ENCODE measurements at regions not wholly inside any gene's neighbourhood (a gene's known extent, or its start where the extent isn't known, plus 50 kb on each side); places are given as distances from the start of the nearest gene placed in this dataset.

DNA sequence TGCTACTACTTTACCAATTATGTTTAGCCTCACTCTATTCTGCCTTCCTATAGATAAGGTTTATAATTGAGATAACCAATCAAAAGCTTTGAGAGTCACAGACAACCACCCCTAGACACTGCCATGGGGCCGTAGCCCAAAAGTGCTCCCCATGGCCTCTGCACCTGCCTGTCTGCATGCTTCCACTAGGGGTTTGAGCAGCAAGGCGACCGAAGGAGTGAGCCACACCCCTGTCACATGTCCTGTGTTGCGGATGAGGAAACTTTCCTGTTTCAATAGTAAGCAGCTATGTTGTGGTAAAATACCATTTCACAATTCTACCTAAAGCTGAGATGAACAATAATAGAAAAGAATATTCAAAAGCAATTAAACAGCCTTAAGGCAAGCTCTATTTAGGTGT is 856.0 kb upstream of the FRG1 start:
- Mint-ChIP-seq H3K36me3 (no peaks in the 10 kb centered on the region), H3K4me1 (no peaks in the 10 kb centered on the region), H3K27me3 (no peaks in the 10 kb centered on the region), H3K9me3 (peaks cover 5 to 28% (median 17%) of the 10 kb centered on the region in 3 donors), H3K27ac (no peak overlapping the region), H3K4me3 (no peak overlapping the region)
- POLR2A ChIA-PET, result interaction anchor here in 1 of 2 donors (0.7 kb wide), 1 partner anchor 13 kb away, joined by 3 read pairs; no protein-coding TSS in a partner anchor
- no peaks in the 10 kb centered on the region for H3K9me3 ChIP-seq
- ATAC-seq (replicated peaks in 1 of 4) (no peak), DNase-seq (no peak)
- H3K27ac ChIP-seq (ENCODE audit: low read length), result no peak overlapping the region
- H3K27me3 ChIP-seq (replicated peaks in 1 of 2; ENCODE audit: control insufficient read depth in 2 of 2, extremely low read depth in 1 of 2, insufficient read depth in 2 of 2, low read length in 1 of 2), result no peaks in the 10 kb centered on the region
- no CpG with 5 or more reads among the region's 4 CpGs for whole genome bisulfite sequencing (ENCODE audit: insufficient coverage)
- H3K36me3 ChIP-seq (ENCODE audit: control insufficient read depth in 2 of 2, extremely low read depth in 1 of 2, insufficient read depth in 1 of 2, low read length in 1 of 2), result no peaks in the 10 kb centered on the region
- no peak overlapping the region for H3K4me3 ChIP-seq (ENCODE audit: control insufficient read depth in 1 of 2, extremely low read depth in 1 of 2, low read length in 1 of 2)
- CTCF ChIA-PET, result no interaction called here
- no peaks in the 10 kb centered on the region for H3K4me1 ChIP-seq (ENCODE audit: control insufficient read depth in 1 of 2, extremely low read depth in 1 of 2, insufficient read depth in 2 of 2, low read length in 2 of 2)

GRCh38 chr4:189087971-189088370 is 852.7 kb upstream of the FRG1 start:
- Histone ChIP-seq H3K4me1 (ENCODE audit: control insufficient read depth in 1 of 2, extremely low read depth in 1 of 2, insufficient read depth in 2 of 2, low read length in 2 of 2) (no peaks in the 10 kb centered on the region), H3K36me3 (ENCODE audit: control insufficient read depth in 2 of 2, extremely low read depth in 1 of 2, insufficient read depth in 1 of 2, low read length in 1 of 2) (no peaks in the 10 kb centered on the region), H3K9me3 (no peaks in the 10 kb centered on the region), H3K27ac (ENCODE audit: low read length) (no peak overlapping the region), H3K4me3 (ENCODE audit: control insufficient read depth in 1 of 2, extremely low read depth in 1 of 2, low read length in 1 of 2) (no peak overlapping the region), H3K27me3 (replicated peaks in 1 of 2; ENCODE audit: control insufficient read depth in 2 of 2, extremely low read depth in 1 of 2, insufficient read depth in 2 of 2, low read length in 1 of 2) (no peaks in the 10 kb centered on the region)
- no peaks in the 10 kb centered on the region for H3K27me3 Mint-ChIP-seq
- no peaks in the 10 kb centered on the region for H3K36me3 Mint-ChIP-seq
- no CpG with 5 or more reads among the region's 2 CpGs for WGBS (ENCODE audit: insufficient coverage)
- no peak for DNase-seq
- H3K4me3 Mint-ChIP-seq, result no peak overlapping the region
- H3K27ac Mint-ChIP-seq, result no peak overlapping the region
- ChIA-PET POLR2A (no interaction called here), CTCF (no interaction called here)
- H3K9me3 Mint-ChIP-seq, result peaks cover 5 to 24% (median 20%) of the 10 kb centered on the region in 3 donors
- no peak for ATAC-seq (replicated peaks in 1 of 4)
- H3K4me1 Mint-ChIP-seq, result no peaks in the 10 kb centered on the region

GRCh38 chr4:189088780-189089179 is 851.9 kb upstream of the FRG1 start:
- no peaks in the 10 kb centered on the region for H3K27me3 Mint-ChIP-seq
- H3K36me3 ChIP-seq (ENCODE audit: control insufficient read depth in 2 of 2, extremely low read depth in 1 of 2, insufficient read depth in 1 of 2, low read length in 1 of 2), result no peaks in the 10 kb centered on the region
- no peaks in the 10 kb centered on the region for H3K9me3 ChIP-seq
- no peak overlapping the region for H3K27ac Mint-ChIP-seq
- H3K27ac ChIP-seq (ENCODE audit: low read length), result no peak overlapping the region
- no peaks in the 10 kb centered on the region for H3K27me3 ChIP-seq (replicated peaks in 1 of 2; ENCODE audit: control insufficient read depth in 2 of 2, extremely low read depth in 1 of 2, insufficient read depth in 2 of 2, low read length in 1 of 2)
- H3K9me3 Mint-ChIP-seq, result peaks cover 3 to 22% (median 20%) of the 10 kb centered on the region in 3 donors
- CTCF ChIA-PET, result interaction anchor here in 1 of 2 donors (0.6 kb wide), 1 partner anchor 28 kb away, joined by 3 read pairs; no protein-coding TSS in a partner anchor
- H3K4me1 ChIP-seq (ENCODE audit: control insufficient read depth in 1 of 2, extremely low read depth in 1 of 2, insufficient read depth in 2 of 2, low read length in 2 of 2), result no peaks in the 10 kb centered on the region
- no peaks in the 10 kb centered on the region for H3K36me3 Mint-ChIP-seq
- no peak for ATAC-seq (replicated peaks in 1 of 4)
- no peaks in the 10 kb centered on the region for H3K4me1 Mint-ChIP-seq
- H3K4me3 ChIP-seq (ENCODE audit: control insufficient read depth in 1 of 2, extremely low read depth in 1 of 2, low read length in 1 of 2), result no peak overlapping the region
- no peak overlapping the region for H3K4me3 Mint-ChIP-seq
- POLR2A ChIA-PET, result no interaction called here
- DNase-seq, result no peak
- 83% methylated on average over 5 of the region's 5 CpGs for WGBS (ENCODE audit: insufficient coverage)

DNA sequence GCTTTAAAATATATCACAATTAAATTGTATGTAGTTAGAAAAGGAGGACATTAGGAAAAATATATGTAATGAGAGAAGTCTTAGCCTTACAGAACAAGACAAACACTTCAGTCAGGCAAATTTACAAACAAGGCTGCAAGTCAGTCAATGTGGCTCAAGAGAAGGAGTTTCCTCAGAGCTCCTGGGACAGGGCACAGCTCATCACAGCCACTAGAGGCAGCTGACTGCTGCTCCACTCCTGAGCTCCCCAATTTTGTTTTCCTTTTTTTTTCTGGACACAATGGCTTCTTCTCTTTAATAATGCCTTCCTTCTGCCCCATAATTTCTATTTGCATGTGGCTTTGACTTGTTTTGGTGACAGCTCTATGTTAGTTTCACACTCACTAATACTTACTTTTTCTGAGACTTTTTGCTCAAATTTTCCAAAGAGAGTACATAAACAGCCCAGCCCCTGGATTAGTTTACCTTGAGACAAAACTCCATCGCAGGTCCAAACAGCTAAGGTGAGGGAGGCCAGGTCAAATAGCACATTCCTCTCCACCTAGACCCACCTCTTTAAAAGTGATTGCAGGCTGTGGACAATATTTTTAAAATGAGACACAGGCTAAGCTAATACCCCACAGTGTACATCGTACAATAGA is 850.4 kb upstream of the FRG1 start:
- Mint-ChIP-seq H3K9me3 (peaks cover 5 to 18% (median 12%) of the 10 kb centered on the region in 3 donors), H3K27ac (no peak overlapping the region), H3K4me3 (no peak overlapping the region), H3K36me3 (no peaks in the 10 kb centered on the region), H3K4me1 (no peaks in the 10 kb centered on the region), H3K27me3 (no peaks in the 10 kb centered on the region)
- H3K9me3 ChIP-seq, result no peaks in the 10 kb centered on the region
- no CpG with 5 or more reads among the region's 2 CpGs for WGBS (ENCODE audit: insufficient coverage)
- H3K4me3 ChIP-seq (ENCODE audit: control insufficient read depth in 1 of 2, extremely low read depth in 1 of 2, low read length in 1 of 2), result no peak overlapping the region
- no peak for ATAC-seq (replicated peaks in 1 of 4)
- H3K27me3 ChIP-seq (replicated peaks in 1 of 2; ENCODE audit: control insufficient read depth in 2 of 2, extremely low read depth in 1 of 2, insufficient read depth in 2 of 2, low read length in 1 of 2), result no peaks in the 10 kb centered on the region
- POLR2A ChIA-PET, result no interaction called here
- no peak for DNase-seq
- no peaks in the 10 kb centered on the region for H3K36me3 ChIP-seq (ENCODE audit: control insufficient read depth in 2 of 2, extremely low read depth in 1 of 2, insufficient read depth in 1 of 2, low read length in 1 of 2)
- H3K4me1 ChIP-seq (ENCODE audit: control insufficient read depth in 1 of 2, extremely low read depth in 1 of 2, insufficient read depth in 2 of 2, low read length in 2 of 2), result no peaks in the 10 kb centered on the region
- CTCF ChIA-PET, result no interaction called here
- no peak overlapping the region for H3K27ac ChIP-seq (ENCODE audit: low read length)

DNA sequence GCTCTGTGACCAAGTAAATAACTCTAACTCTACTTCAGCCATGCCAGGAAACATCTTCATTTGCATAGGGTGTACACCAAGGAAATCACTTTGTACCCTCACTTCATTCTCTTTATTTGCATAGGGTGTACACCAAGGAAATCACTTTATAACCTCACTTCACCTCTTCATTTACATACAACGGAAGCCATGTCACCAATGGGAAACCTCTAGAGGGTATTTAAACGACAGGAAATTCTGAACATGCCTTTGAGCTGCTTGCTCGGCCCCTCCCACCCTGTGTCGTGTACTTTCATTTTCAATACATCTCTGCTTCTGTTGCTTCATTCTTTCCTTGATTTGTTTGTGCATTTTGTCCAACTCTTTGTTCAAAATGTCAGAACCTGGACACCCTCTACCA is 848.1 kb upstream of the FRG1 start:
- H3K27ac Mint-ChIP-seq, result no peak overlapping the region
- POLR2A ChIA-PET, result no interaction called here
- peaks cover 8 to 22% (median 12%) of the 10 kb centered on the region in 3 donors for H3K9me3 Mint-ChIP-seq
- Histone ChIP-seq H3K9me3 (no peaks in the 10 kb centered on the region), H3K4me1 (ENCODE audit: control insufficient read depth in 1 of 2, extremely low read depth in 1 of 2, insufficient read depth in 2 of 2, low read length in 2 of 2) (no peaks in the 10 kb centered on the region), H3K4me3 (ENCODE audit: control insufficient read depth in 1 of 2, extremely low read depth in 1 of 2, low read length in 1 of 2) (no peak overlapping the region), H3K27ac (ENCODE audit: low read length) (no peak overlapping the region), H3K36me3 (ENCODE audit: control insufficient read depth in 2 of 2, extremely low read depth in 1 of 2, insufficient read depth in 1 of 2, low read length in 1 of 2) (no peaks in the 10 kb centered on the region), H3K27me3 (replicated peaks in 1 of 2; ENCODE audit: control insufficient read depth in 2 of 2, extremely low read depth in 1 of 2, insufficient read depth in 2 of 2, low read length in 1 of 2) (no peaks in the 10 kb centered on the region)
- H3K27me3 Mint-ChIP-seq, result no peaks in the 10 kb centered on the region
- CTCF ChIA-PET, result interaction anchor here in 1 of 2 donors (1.0 kb wide), 1 partner anchor 10 kb away, joined by 3 read pairs; no protein-coding TSS in a partner anchor
- 67% methylated on average over 1 of the region's 4 CpGs for WGBS (ENCODE audit: insufficient coverage)
- no peaks in the 10 kb centered on the region for H3K4me1 Mint-ChIP-seq
- DNase-seq, result no peak
- no peaks in the 10 kb centered on the region for H3K36me3 Mint-ChIP-seq
- H3K4me3 Mint-ChIP-seq, result no peak overlapping the region
- no peak for ATAC-seq (replicated peaks in 1 of 4)

- WGBS (ENCODE audit: insufficient coverage), result 91% methylated on average over 15 of the region's 16 CpGs
- Histone ChIP-seq H3K4me3 (ENCODE audit: control insufficient read depth in 1 of 2, extremely low read depth in 1 of 2, low read length in 1 of 2) (no peak overlapping the region), H3K4me1 (ENCODE audit: control insufficient read depth in 1 of 2, extremely low read depth in 1 of 2, insufficient read depth in 2 of 2, low read length in 2 of 2) (no peaks in the 10 kb centered on the region), H3K36me3 (ENCODE audit: control insufficient read depth in 2 of 2, extremely low read depth in 1 of 2, insufficient read depth in 1 of 2, low read length in 1 of 2) (no peaks in the 10 kb centered on the region), H3K27ac (ENCODE audit: low read length) (no peak overlapping the region), H3K9me3 (no peaks in the 10 kb centered on the region), H3K27me3 (replicated peaks in 1 of 2; ENCODE audit: control insufficient read depth in 2 of 2, extremely low read depth in 1 of 2, insufficient read depth in 2 of 2, low read length in 1 of 2) (no peaks in the 10 kb centered on the region)
- ChIA-PET POLR2A (no interaction called here), CTCF (no interaction called here)
- Mint-ChIP-seq H3K9me3 (peaks cover 11 to 22% (median 19%) of the 10 kb centered on the region in 3 donors), H3K27me3 (no peaks in the 10 kb centered on the region), H3K36me3 (no peaks in the 10 kb centered on the region), H3K4me3 (no peak overlapping the region), H3K4me1 (no peaks in the 10 kb centered on the region), H3K27ac (no peak overlapping the region)
- no peak for DNase-seq
- no peak for ATAC-seq (replicated peaks in 1 of 4)
These were observed 844.6 kb upstream of the FRG1 start for GRCh38 chr4:189096108-189096507.

- H3K36me3 ChIP-seq (ENCODE audit: control insufficient read depth in 2 of 2, extremely low read depth in 1 of 2, insufficient read depth in 1 of 2, low read length in 1 of 2), result no peaks in the 10 kb centered on the region
- POLR2A ChIA-PET, result no interaction called here
- 95% methylated on average over 14 of the region's 25 CpGs for whole genome bisulfite sequencing (ENCODE audit: insufficient coverage)
- Mint-ChIP-seq H3K27me3 (no peaks in the 10 kb centered on the region), H3K4me3 (no peak overlapping the region), H3K36me3 (no peaks in the 10 kb centered on the region), H3K9me3 (peaks cover 11 to 21% (median 17%) of the 10 kb centered on the region in 3 donors), H3K4me1 (no peaks in the 10 kb centered on the region), H3K27ac (no peak overlapping the region)
- no peaks in the 10 kb centered on the region for H3K27me3 ChIP-seq (replicated peaks in 1 of 2; ENCODE audit: control insufficient read depth in 2 of 2, extremely low read depth in 1 of 2, insufficient read depth in 2 of 2, low read length in 1 of 2)
- no peak overlapping the region for H3K4me3 ChIP-seq (ENCODE audit: control insufficient read depth in 1 of 2, extremely low read depth in 1 of 2, low read length in 1 of 2)
- no peaks in the 10 kb centered on the region for H3K9me3 ChIP-seq
- H3K27ac ChIP-seq (ENCODE audit: low read length), result no peak overlapping the region
- DNase-seq (no peak), ATAC-seq (replicated peaks in 1 of 4) (no peak)
- H3K4me1 ChIP-seq (ENCODE audit: control insufficient read depth in 1 of 2, extremely low read depth in 1 of 2, insufficient read depth in 2 of 2, low read length in 2 of 2), result no peaks in the 10 kb centered on the region
- CTCF ChIA-PET, result no interaction called here
These were observed 844.0 kb upstream of the FRG1 start for GRCh38 chr4:189096717-189097116.

All from T-cell (primary cell).